ENCODE measurements at regions not wholly inside any gene's neighbourhood (a gene's known extent, or its start where the extent isn't known, plus 50 kb on each side); places are given as distances from the start of the nearest gene placed in this dataset.

DNA sequence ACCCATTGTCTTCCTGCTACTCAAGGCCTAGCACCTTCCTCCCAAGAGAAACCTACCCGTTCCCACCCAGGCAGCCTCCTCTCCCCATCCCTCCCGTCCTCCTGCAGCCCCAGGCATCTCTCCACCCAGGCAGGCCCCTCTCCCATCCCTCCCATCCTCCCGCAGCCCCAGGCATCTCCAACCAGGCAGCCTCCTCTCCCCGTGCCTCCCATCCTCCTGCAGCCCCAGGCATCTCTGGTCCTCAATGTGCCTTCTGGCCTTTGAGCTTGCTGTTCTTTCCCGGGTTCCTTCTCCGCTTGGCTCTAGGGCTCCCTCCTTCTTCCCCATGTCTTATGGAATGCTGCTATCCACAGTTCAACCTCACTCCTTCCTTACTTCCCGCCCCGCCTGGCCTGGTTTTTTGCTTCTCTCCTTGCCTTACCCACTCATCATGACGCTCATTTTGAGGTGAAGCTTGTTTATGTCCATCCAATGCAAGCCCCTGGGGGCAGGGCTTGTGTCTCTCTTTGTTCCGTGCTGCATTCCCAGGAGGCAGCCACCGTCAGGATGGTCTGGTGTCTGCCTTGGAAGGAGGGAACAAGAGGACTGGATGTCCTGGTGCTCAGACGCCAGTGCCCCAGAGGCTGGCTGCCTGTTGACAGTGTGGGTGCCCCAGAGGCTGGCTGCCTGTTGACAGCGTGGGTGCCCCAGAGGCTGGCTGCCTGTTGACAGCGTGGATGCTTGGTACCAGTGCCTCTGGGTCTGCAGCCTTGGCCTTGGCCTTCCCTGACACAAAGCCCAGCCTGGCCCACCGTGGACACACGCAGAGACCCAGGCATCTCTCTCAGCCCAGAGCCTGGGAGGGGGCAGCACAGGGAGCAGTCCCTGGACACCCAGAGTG is 815.7 kb downstream of the BRD1 start:
- H3K4me1 ChIP-seq (ENCODE audit: control insufficient read depth in 1 of 2, insufficient read depth in 2 of 2, low read length in 2 of 2): no peaks in the 10 kb centered on the region
- RAD21 ChIA-PET (ENCODE audit: low non-redundant PET in 1 of 2, low total read pairs in 2 of 2, uncharacterized antibody in 2 of 2, unreplicated experiment in 2 of 2): no interaction called here
- no peak overlapping the region for H3K27ac ChIP-seq (ENCODE audit: low read depth, low read length)
- ATAC-seq: no peak
- no TSS peak for BruUV-seq (replicated peaks)
- TF ChIP-seq EGR1 (IDR thresholded peaks at IDR 0.05; ENCODE audit: low read depth) (no peak), ATF3 (IDR thresholded peaks at IDR 0.05) (no peak), ELF1 (IDR thresholded peaks at IDR 0.05; ENCODE audit: borderline replicate concordance, low read depth) (no peak), EZH2phosphoT487 (IDR thresholded peaks at IDR 0.05; ENCODE audit: borderline replicate concordance) (no peak), TCF7L2 (IDR thresholded peaks at IDR 0.05; ENCODE audit: borderline replicate concordance, extremely low read depth, insufficient read depth, insufficient read length) (no peak), SRF (IDR thresholded peaks at IDR 0.05; ENCODE audit: low read depth) (no peak), ZBTB33 (IDR thresholded peaks at IDR 0.05; ENCODE audit: extremely low read depth, insufficient replicate concordance, low read length) (no peak)
- POLR2A ChIA-PET: no interaction called here
- no peaks in the 10 kb centered on the region for H3K9me2 ChIP-seq (ENCODE audit: insufficient read depth)
- no peaks in the 10 kb centered on the region for H4K20me1 ChIP-seq (ENCODE audit: insufficient read depth)
- no peak overlapping the region for H3K4me2 ChIP-seq (ENCODE audit: low read length)
- DNase-seq (ENCODE audit: low read depth, low spot score): no peak
- CTCF ChIA-PET: no interaction called here
- no peaks in the 10 kb centered on the region for H3K79me2 ChIP-seq (ENCODE audit: insufficient read depth, low read length)
- no peak overlapping the region for H3K9ac ChIP-seq (ENCODE audit: low read length)
- no peaks in the 10 kb centered on the region for H3K9me3 ChIP-seq (ENCODE audit: control insufficient read depth in 1 of 2, insufficient read depth in 1 of 2, low read depth in 1 of 2, low read length in 2 of 2)
- intact Hi-C loops (cut with micrococcal nuclease): no loop called here
- no peaks in the 10 kb centered on the region for H3K36me3 ChIP-seq (ENCODE audit: control insufficient read depth in 1 of 2, insufficient read depth in 2 of 2, low read length in 2 of 2)
- H3K27me3 ChIP-seq (ENCODE audit: insufficient read depth, low read length): peaks cover 34% of the 10 kb centered on the region
- no peak overlapping the region for H2AFZ ChIP-seq (ENCODE audit: low read depth, low read length, poor library complexity, severe bottlenecking)
- no peak overlapping the region for H3K4me3 ChIP-seq (replicated peaks in 1 of 2; ENCODE audit: low read depth in 1 of 2, low read length in 2 of 2)
